B cell (primary cell): ENCODE measurements at regions not wholly inside any gene's neighbourhood (a gene's known extent, or its start where the extent isn't known, plus 50 kb on each side); places are given as distances from the start of the nearest gene placed in this dataset.

Experiments
- ATAC-seq: fragments of 200-7000 bp; cut with Tn5 transposase; one replicate; pipeline ENCODE4 v1.10.0; 2021; ENCODE audit warnings: low read depth, mild to moderate bottlenecking, moderate number of reproducible peaks, moderate library complexity
- CTCF ChIA-PET: fragments of 350-600 bp; sonication (Branson Sonifier 250); formaldehyde crosslinking; loops from one replicate; lab custom pipeline; 2021; ENCODE audit warnings: antibody characterized with exemption, inconsistent platforms; lab: Charles Lee
- POLR2A ChIA-PET: fragments of 350-600 bp; sonication (Branson Sonifier 250); formaldehyde crosslinking; loops from one replicate; lab custom pipeline; 2021; ENCODE audit warnings: antibody characterized with exemption; lab: Charles Lee
- DNase-seq: peaks from one replicate; pipeline ENCODE4 v3.0.0; 2013
- H2AFZ ChIP-seq: 2 replicates; pipeline ENCODE4 v1.6.1; 2012; ENCODE audit warnings: mild to moderate bottlenecking, low read depth, low read length; ENCODE audit not compliant: insufficient read depth, poor library complexity, severe bottlenecking
- H3K27ac ChIP-seq, 2 donors: 1 replicate in 1 of 2; 2 replicates in 1 of 2; pipeline ENCODE4 v1.5.1; 2012 to 2013; ENCODE audit warnings: low read length in 2 of 2, mild to moderate bottlenecking in 2 of 2, moderate library complexity in 1 of 2
- H3K27me3 ChIP-seq, 4 experiments: fragments of 200-600 bp in 1 of 4; sonication (generic) in 1 of 4; replicated peaks in 1 of 4; 1 replicate in 2 of 4; 2 replicates in 2 of 4; pipeline versions ENCODE4 v1.6.1 to v1.7.0; 2013 to 2016; ENCODE audit warnings: low read length in 3 of 4, mild to moderate bottlenecking in 2 of 4, mixed read lengths in 1 of 4, moderate library complexity in 1 of 4; ENCODE audit not compliant: insufficient read depth in 4 of 4, control insufficient read depth in 3 of 4; ENCODE audit errors: control extremely low read depth in 1 of 4
- H3K36me3 ChIP-seq, 2 experiments: replicated peaks in 1 of 2; 1 replicate in 1 of 2; 2 replicates in 1 of 2; pipeline versions ENCODE4 v1.6.1 to v1.7.1; 2013; ENCODE audit warnings: low read length in 1 of 2; ENCODE audit not compliant: insufficient read depth in 2 of 2, control insufficient read depth in 1 of 2; ENCODE audit errors: control extremely low read depth in 1 of 2, extremely low read depth in 1 of 2
- H3K4me1 ChIP-seq, 2 donors: fragments of 200-600 bp in 1 of 2; sonication (generic) in 1 of 2; 1 replicate in 1 of 2; 2 replicates in 1 of 2; pipeline versions ENCODE4 v1.5.1 to v1.6.1; 2013 to 2017; ENCODE audit warnings: low read length in 2 of 2; ENCODE audit not compliant: control insufficient read depth in 2 of 2, insufficient read depth in 2 of 2
- H3K4me2 ChIP-seq: replicated peaks from 2 replicates; pipeline ENCODE3; 2012; ENCODE audit warnings: mild to moderate bottlenecking, low read depth, low read length; ENCODE audit not compliant: poor library complexity, severe bottlenecking
- H3K4me3 ChIP-seq, 5 experiments: fragments of 200-600 bp in 1 of 5; sonication (generic) in 1 of 5; 1 replicate in 3 of 5; 2 replicates in 2 of 5; pipeline versions ENCODE4 v1.5.1 to v1.7.0; 2011 to 2016; ENCODE audit warnings: low read length in 4 of 5, mild to moderate bottlenecking in 4 of 5, low read depth in 2 of 5, control low read depth in 1 of 5, moderate library complexity in 1 of 5; ENCODE audit not compliant: insufficient read depth in 1 of 5; ENCODE audit errors: control extremely low read depth in 1 of 5, extremely low read depth in 1 of 5
- H3K79me2 ChIP-seq: fragments of 200-600 bp; sonication (generic); one replicate; pipeline ENCODE4 v1.6.0; 2016; ENCODE audit warnings: low read length; ENCODE audit not compliant: control insufficient read depth, insufficient read depth
- H3K9ac ChIP-seq: fragments of 200-600 bp; sonication (generic); 2 replicates; pipeline ENCODE4 v1.6.1; 2017; ENCODE audit warnings: mild to moderate bottlenecking, low read length, moderate library complexity
- H3K9me3 ChIP-seq, 3 donors: one replicate each; pipeline versions ENCODE4 v1.6.1 to v1.7.1; 2013; ENCODE audit warnings: low read length in 2 of 3; ENCODE audit not compliant: control insufficient read depth in 2 of 3, insufficient read depth in 1 of 3; ENCODE audit errors: control extremely low read depth in 1 of 3
- H4K20me1 ChIP-seq: 2 replicates; pipeline ENCODE4 v1.6.0; 2012; ENCODE audit warnings: mild to moderate bottlenecking, low read length; ENCODE audit not compliant: insufficient read depth, control insufficient read depth, poor library complexity, severe bottlenecking
- H3K27ac Mint-ChIP-seq: one replicate; pipeline ENCODE4 v1.8.0; 2021; ENCODE audit warnings: mixed read lengths
- H3K27me3 Mint-ChIP-seq: one replicate; pipeline ENCODE4 v1.8.0; 2021; ENCODE audit warnings: mixed read lengths
- H3K4me1 Mint-ChIP-seq: one replicate; pipeline ENCODE4 v1.8.0; 2021; ENCODE audit warnings: mixed read lengths
- H3K4me3 Mint-ChIP-seq: one replicate; pipeline ENCODE4 v1.8.0; 2021; ENCODE audit warnings: mixed read lengths
- H3K9me3 Mint-ChIP-seq: one replicate; pipeline ENCODE4 v1.8.0; 2022; ENCODE audit warnings: mixed read lengths; ENCODE audit not compliant: insufficient read depth
- EZH2 ChIP-seq: IDR thresholded peaks from 2 replicates; pipeline ENCODE4 v1.6.1; 2012; ENCODE audit warnings: borderline replicate concordance, low read depth, mild to moderate bottlenecking, moderate library complexity, low read length; ENCODE audit not compliant: insufficient read depth, poor library complexity, severe bottlenecking
- WGBS: methylation state at CpG from one replicate; pipeline ENCODE4 v1.1.5; 2013; ENCODE audit warnings: missing lambda C conversion rate; ENCODE audit not compliant: insufficient coverage; 5-methylcytosine and 5-hydroxymethylcytosine counted together
- intact Hi-C: fragments of 100-400 bp; cut with micrococcal nuclease; formaldehyde crosslinking; loops from one replicate; pipeline ENCODE4 v1.10.0; 2022
- TF ChIP-seq, protein P1 (sequence below): fragments of 200-600 bp; IDR thresholded peaks from one replicate; pipeline ENCODE4 v1.8.0; 2022; ENCODE audit warnings: antibody characterized with exemption, mild to moderate bottlenecking

GRCh38 chr4:14621731-14622463, 380.4 kb upstream of the CPEB2 start:
- Histone ChIP-seq H3K9ac (no peak overlapping the region), H3K9me3 (peaks cover 0 to 1% (median 0%) of the 10 kb centered on the region in 3 donors), H2AFZ (no peak overlapping the region), H3K79me2 (no peaks in the 10 kb centered on the region), H3K36me3 (no peaks in the 10 kb centered on the region), H3K4me2 (no peak overlapping the region), H3K4me3 (no peak overlapping the region), H4K20me1 (no peaks in the 10 kb centered on the region), H3K4me1 (no peaks in the 10 kb centered on the region), H3K27me3 (no peaks in the 10 kb centered on the region), H3K27ac (no peak overlapping the region)
- TF ChIP-seq, protein P1, sequence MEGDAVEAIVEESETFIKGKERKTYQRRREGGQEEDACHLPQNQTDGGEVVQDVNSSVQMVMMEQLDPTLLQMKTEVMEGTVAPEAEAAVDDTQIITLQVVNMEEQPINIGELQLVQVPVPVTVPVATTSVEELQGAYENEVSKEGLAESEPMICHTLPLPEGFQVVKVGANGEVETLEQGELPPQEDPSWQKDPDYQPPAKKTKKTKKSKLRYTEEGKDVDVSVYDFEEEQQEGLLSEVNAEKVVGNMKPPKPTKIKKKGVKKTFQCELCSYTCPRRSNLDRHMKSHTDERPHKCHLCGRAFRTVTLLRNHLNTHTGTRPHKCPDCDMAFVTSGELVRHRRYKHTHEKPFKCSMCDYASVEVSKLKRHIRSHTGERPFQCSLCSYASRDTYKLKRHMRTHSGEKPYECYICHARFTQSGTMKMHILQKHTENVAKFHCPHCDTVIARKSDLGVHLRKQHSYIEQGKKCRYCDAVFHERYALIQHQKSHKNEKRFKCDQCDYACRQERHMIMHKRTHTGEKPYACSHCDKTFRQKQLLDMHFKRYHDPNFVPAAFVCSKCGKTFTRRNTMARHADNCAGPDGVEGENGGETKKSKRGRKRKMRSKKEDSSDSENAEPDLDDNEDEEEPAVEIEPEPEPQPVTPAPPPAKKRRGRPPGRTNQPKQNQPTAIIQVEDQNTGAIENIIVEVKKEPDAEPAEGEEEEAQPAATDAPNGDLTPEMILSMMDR, result no peak
- no peak for TF ChIP-seq EZH2
- Mint-ChIP-seq H3K4me3 (no peak overlapping the region), H3K4me1 (no peaks in the 10 kb centered on the region), H3K27ac (no peak overlapping the region), H3K9me3 (peaks cover 4% of the 10 kb centered on the region), H3K27me3 (no peaks in the 10 kb centered on the region)
- 60% methylated on average over 1 of the region's 7 CpGs for WGBS
- intact Hi-C loops, result no loop called here
- DNase-seq (no peak), ATAC-seq (no peak)
- ChIA-PET POLR2A (no interaction called here), CTCF (no interaction called here)

DNA sequence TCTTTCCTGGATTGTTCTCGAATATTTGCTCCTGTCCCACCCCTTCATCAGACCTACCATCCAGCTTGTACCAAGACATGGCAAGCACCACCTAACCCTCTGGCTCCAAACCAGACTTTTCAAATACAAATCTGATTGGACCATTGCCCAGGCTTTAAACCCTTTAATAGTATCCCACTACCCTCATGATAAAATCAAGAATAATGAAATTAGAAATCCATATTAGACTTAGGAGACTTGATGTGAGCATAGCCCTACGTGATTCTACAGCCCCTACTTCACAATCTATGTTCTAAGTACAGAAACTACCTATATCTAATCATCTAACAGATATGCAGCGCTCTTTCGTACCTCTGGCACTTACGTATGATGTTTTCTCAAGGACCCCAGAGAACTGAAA, 375.2 kb upstream of the CPEB2 start:
- no peak overlapping the region for H3K27ac ChIP-seq
- Mint-ChIP-seq H3K4me3 (no peak overlapping the region), H3K27me3 (no peaks in the 10 kb centered on the region), H3K9me3 (peaks cover 4% of the 10 kb centered on the region), H3K27ac (no peak overlapping the region), H3K4me1 (no peaks in the 10 kb centered on the region)
- no peaks in the 10 kb centered on the region for H3K79me2 ChIP-seq
- no peak overlapping the region for H2AFZ ChIP-seq
- H3K9me3 ChIP-seq, result peaks cover 0 to 1% (median 0%) of the 10 kb centered on the region in 3 donors
- DNase-seq, result no peak
- H3K36me3 ChIP-seq, result no peaks in the 10 kb centered on the region
- no peaks in the 10 kb centered on the region for H4K20me1 ChIP-seq
- no peak overlapping the region for H3K4me2 ChIP-seq
- no peaks in the 10 kb centered on the region for H3K4me1 ChIP-seq
- POLR2A ChIA-PET, result no interaction called here
- no peak overlapping the region for H3K9ac ChIP-seq
- CTCF ChIA-PET, result no interaction called here
- intact Hi-C loops, result no loop called here
- ATAC-seq, result no peak
- no peaks in the 10 kb centered on the region for H3K27me3 ChIP-seq
- no peak overlapping the region for H3K4me3 ChIP-seq
- WGBS, result 70% methylated on average over 3 of the region's 5 CpGs
- no peak for TF ChIP-seq EZH2
- TF ChIP-seq, protein P1, result no peak
